SK-MEL-5 (cell line): ENCODE measurements at regions not wholly inside any gene's neighbourhood (a gene's known extent, or its start where the extent isn't known, plus 50 kb on each side); places are given as distances from the start of the nearest gene placed in this dataset.
A peak's percentile ranks its signal among the peaks of the same experiment; 100 is the strongest.

Experiments used
- DNase-seq: peaks from one replicate; pipeline ENCODE4 v3.0.0-alpha.2; 2016; ENCODE audit warnings: low read depth, low spot score
- in situ Hi-C: cut with HindIII; loops from 2 replicates; pipeline ENCODE4 v1.10.0; 2016; ENCODE audit warnings: low sequenced_read_pairs, high pct_unique_total_duplicates, low pct_unique_long_range_greater_than_20kb

GRCh38 chr2:898319-898718, 52.3 kb upstream of the SNTG2 start:
- DNase-seq: peak; percentile 59
- in situ Hi-C loops: no loop called here

DNA sequence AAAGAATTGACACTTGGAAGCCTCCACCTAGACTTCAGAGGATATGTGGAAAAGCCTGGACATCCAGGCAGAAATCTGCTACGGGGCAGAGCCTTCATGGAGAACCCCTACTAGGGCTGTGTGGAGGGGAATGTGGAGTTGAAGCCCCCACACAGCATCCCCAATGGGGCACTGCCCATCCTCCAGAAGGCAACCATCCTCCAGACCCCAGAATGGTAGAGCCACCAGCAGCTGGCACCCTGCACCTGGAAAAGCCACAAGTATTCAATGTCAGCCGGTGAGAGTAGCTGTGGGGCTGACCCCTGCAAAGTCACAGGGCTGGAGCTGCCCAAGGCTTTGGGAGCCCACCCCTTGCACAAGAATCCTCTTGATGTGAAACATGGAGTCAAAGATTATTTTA, 53.6 kb upstream of the SNTG2 start:
- in situ Hi-C loops: no loop called here
- no peak for DNase-seq

GRCh38 chr2:893311-893710, 57.3 kb upstream of the SNTG2 start:
- peak; percentile 62 for DNase-seq
- in situ Hi-C loops: no loop called here

- in situ Hi-C loops: no loop called here
- DNase-seq: no peak
These were observed 57.8 kb upstream of the SNTG2 start for GRCh38 chr2:892892-893291.

- in situ Hi-C loops: no loop called here
- no peak for DNase-seq
These were observed 58.2 kb upstream of the SNTG2 start for GRCh38 chr2:892401-892800.

GRCh38 chr2:891734-892133, 58.9 kb upstream of the SNTG2 start:
- DNase-seq: no peak
- in situ Hi-C loops: no loop called here

- in situ Hi-C loops: no loop called here
- DNase-seq: no peak
These were observed 59.9 kb upstream of the SNTG2 start for GRCh38 chr2:890791-891190.

- in situ Hi-C loops: no loop called here
- no peak for DNase-seq
These were observed 60.4 kb upstream of the SNTG2 start for GRCh38 chr2:890214-890613.

DNA sequence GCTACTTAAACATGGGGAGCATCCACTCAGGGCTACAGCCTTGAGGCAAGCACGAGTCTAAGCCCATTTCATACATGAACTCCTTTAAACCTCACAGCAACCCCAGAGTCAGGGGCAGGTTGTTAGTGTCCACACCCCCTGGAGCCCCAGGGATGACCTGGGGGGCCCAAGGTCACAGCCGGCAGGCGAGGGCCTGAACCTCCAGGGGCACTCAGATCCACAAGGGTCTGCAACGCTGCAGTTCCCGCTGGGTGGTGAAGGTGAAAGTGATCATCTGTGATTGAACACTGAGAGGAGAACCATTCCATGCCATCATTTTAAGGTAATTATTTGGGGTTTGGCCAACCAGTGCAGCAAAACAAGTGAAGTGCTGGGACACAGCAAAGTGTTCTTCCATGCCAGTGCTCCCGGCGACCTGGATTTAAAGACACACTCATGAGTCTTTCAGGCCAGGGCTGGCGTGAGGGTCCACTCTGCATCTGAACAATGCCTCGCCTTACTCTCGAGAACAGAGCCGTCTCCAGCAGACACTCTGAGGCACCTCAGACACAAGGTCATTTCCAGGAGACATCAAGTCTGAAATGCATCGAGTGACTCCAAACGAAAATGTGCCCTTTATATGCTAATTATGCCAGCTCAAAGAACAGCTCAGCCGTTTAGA, 61.6 kb upstream of the SNTG2 start:
- DNase-seq: no peak
- in situ Hi-C loops: no loop called here

DNA sequence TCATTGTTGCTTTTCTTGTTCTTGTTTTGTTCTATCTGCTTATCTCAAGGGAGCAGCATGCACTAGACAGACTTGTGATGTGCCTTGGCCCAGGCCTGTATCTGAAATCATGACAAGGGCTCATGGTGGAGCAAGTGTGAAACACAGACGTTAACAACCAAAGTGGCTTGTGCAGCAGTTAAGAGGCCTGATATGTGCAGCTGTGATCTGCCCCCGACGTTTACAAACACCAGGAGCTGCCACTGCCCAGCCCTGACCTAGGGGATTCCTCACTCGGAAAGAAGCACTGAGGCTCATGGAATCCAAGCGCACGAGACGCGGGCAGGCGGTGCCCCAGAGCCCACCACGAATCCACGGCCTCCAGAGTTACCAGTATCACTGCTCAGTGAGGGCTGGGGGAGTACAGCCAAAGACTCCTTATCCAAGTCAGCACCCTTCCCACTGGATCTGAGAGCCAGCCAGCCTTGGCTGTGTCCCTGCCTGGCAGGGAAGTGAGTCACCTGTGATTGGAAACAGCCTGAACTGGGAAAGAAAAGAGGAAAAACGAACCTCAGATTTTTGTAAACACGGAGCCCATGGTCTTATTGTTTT, 62.3 kb upstream of the SNTG2 start:
- DNase-seq: no peak
- in situ Hi-C loops: no loop called here

DNA sequence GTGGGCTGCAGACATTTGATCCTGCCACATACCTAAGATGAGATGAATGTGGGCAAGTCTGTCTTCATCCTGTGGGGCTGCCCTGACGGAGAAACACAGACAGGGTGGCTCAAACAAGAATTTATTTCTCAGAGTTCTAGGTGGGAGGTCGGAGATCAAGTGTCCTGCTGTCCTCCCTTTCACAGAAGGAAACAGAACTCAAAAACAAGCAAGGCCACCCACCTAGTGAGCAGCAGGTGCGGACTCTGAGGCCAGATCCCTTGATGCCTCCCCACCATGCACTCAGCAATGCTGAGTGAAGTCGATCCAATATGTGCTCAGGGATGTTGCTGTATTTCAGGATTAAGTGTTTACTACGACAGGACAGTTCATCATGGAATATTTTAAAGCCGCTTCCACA, 63.0 kb upstream of the SNTG2 start:
- DNase-seq: no peak
- in situ Hi-C loops: no loop called here

DNA sequence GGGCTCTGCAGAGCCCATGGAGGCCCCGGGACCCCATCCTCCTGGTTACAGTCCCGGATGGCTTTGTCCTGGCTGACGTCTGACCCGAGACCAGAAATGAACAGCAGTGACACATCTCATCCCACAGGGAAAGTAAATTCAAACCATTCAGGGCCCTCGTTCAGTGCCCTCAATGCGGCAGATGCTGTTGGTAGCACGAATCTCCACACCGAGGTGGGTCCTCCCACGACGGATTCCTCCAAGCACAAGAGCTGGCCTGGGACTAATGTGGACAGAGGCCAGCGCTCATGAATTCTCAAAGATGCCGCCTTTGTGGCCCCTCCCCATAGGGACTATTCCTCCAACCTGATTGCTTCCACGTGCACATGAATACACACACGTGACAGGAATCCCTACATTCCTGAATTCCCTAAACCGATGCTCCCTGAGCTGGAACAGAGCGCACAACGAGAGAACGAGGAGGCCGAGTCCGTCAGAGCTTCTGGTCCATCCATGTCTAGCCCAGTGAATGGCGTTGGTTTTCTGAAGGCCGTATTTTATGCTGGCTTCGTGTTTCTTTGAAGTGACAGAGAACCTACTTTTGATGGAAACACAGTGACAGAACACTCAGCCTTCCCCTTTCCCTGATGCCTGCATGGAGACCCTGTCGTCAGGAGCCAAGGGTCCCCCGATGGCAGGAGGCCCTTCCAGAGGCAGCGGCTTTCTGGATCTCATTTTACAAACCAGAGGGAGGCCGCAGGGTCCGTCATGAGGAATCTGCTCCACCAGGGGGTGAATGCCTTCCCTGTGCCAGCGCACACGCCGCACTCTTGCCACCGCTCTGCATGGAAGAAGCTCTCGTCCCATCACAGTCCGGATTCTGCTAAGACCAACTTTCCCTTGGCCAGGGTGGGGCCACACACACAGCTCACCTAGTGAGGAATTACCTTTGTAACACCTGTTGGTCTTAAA, 64.3 kb upstream of the SNTG2 start:
- in situ Hi-C loops: no loop called here
- DNase-seq: peak; percentile 13

- in situ Hi-C loops: no loop called here
- no peak for DNase-seq
These were observed 65.2 kb upstream of the SNTG2 start for GRCh38 chr2:885230-886071.

- in situ Hi-C loops: no loop called here
These were observed 66.6 kb upstream of the SNTG2 start for GRCh38 chr2:883803-884748.

DNA sequence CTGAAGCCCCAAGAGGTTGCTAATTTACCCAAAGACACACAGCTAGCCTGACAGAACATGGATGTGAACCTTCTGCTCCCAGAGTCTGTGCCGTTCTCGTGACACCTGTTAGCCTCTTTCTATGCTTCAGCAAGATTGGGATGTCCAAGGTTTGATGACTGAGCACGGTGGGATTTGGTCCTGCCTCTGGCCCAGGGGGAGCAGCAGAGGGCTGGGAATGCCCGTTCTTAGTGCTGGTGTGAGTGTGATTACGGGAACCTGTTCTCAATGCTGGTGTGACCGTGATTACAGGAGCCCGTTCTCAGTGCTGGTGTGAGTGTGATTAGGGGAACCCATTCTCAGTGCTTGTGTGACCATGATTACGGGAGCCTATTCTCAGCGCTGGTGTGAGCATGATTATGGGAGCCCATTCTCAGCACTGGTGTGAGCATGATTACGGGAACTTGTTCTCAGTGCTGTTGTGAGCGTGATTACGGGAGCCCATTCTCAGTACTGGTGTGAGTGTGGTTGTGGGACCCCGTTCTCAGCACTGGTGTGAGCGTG, 67.3 kb upstream of the SNTG2 start:
- DNase-seq: no peak
- in situ Hi-C loops: no loop called here

More at GRCh38 chr2:883803-884748, 66.6 kb upstream of the SNTG2 start:
- DNase-seq: no peak

DNA sequence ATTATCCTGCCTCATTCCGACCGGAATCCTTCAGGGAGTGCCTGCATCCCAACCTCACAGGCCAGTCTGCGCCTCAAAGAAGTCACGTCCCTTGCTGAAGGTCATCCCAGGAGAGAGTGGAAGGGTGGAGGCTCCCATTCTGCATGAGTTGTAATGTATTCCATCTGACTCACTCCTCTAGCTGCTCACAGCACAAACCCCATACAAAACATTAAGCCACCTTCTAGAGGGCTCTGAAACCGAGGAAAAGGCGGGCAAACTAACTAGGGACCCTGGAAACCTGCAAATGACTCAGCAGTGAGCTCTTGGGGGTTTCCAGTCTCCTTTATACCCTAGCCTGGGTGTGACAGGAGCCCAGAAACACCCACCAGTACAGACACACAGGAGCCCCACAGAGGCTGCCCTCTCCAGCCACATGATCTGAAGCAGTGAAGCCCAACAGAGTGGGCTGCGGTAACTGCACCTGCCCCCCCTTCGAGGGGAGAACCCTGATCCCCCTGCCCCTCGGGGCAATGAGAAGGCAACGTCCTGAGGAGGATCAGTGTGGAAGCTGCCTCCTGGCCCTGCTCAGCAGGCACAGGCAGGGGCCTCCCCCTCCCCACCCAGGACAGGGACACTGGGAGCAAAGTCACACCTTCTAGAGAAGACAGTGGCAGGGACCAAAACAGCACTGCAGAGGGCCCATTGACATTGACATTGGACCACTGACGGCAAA, 69.3 kb upstream of the SNTG2 start:
- no peak for DNase-seq
- in situ Hi-C loops: no loop called here
